ENCODE measurements at regions not wholly inside any gene's neighbourhood (a gene's known extent, or its start where the extent isn't known, plus 50 kb on each side); places are given as distances from the start of the nearest gene placed in this dataset.

GRCh38 chr6:139597771-139598755, 223.6 kb upstream of the CITED2 start:
- DNase-seq (ENCODE audit: low spot score) = peak; percentile 32

- DNase-seq (ENCODE audit: low spot score) = no peak
Observed at GRCh38 chr6:139597087-139597763, 222.8 kb upstream of the CITED2 start.

- DNase-seq (ENCODE audit: low spot score) = no peak
Observed at GRCh38 chr6:139595183-139595582, 220.7 kb upstream of the CITED2 start.

- DNase-seq (ENCODE audit: low spot score) = no peak
Observed at GRCh38 chr6:139594333-139594965, 220.0 kb upstream of the CITED2 start.

- DNase-seq (ENCODE audit: low spot score) = no peak
Observed at GRCh38 chr6:139593081-139593480, 218.6 kb upstream of the CITED2 start.

GRCh38 chr6:139592011-139592410, 217.6 kb upstream of the CITED2 start:
- no peak for DNase-seq (ENCODE audit: low spot score)

- DNase-seq (ENCODE audit: low spot score) = no peak
Observed at GRCh38 chr6:139591075-139591865, 216.8 kb upstream of the CITED2 start.

GRCh38 chr6:139590206-139590605, 215.8 kb upstream of the CITED2 start:
- DNase-seq (ENCODE audit: low spot score) = no peak

GRCh38 chr6:139588734-139589593, 214.5 kb upstream of the CITED2 start:
- no peak for DNase-seq (ENCODE audit: low spot score)

- DNase-seq (ENCODE audit: low spot score) = peak; percentile 5
Observed at GRCh38 chr6:139588076-139588639, 213.7 kb upstream of the CITED2 start.

- peak; percentile 45 for DNase-seq (ENCODE audit: low spot score)
Observed at GRCh38 chr6:139587469-139587868, 213.0 kb upstream of the CITED2 start.

- DNase-seq (ENCODE audit: low spot score) = no peak
Observed at GRCh38 chr6:139586273-139586672, 211.8 kb upstream of the CITED2 start.

- no peak for DNase-seq (ENCODE audit: low spot score)
Observed at GRCh38 chr6:139584599-139584998, 210.2 kb upstream of the CITED2 start.

- peak; percentile 71 for DNase-seq (ENCODE audit: low spot score)
Observed at GRCh38 chr6:139583420-139583819, 209.0 kb upstream of the CITED2 start.

- DNase-seq (ENCODE audit: low spot score) = no peak
Observed at GRCh38 chr6:139582956-139583355, 208.5 kb upstream of the CITED2 start.

GRCh38 chr6:139581485-139581865, 207.0 kb upstream of the CITED2 start:
- no peak for DNase-seq (ENCODE audit: low spot score)

GRCh38 chr6:139580592-139581484, 206.4 kb upstream of the CITED2 start:
- no peak for DNase-seq (ENCODE audit: low spot score)

- peak; percentile 63 for DNase-seq (ENCODE audit: low spot score)
Observed at GRCh38 chr6:139577763-139578604, 203.5 kb upstream of the CITED2 start.
